ENCODE measurements at regions not wholly inside any gene's neighbourhood (a gene's known extent, or its start where the extent isn't known, plus 50 kb on each side); places are given as distances from the start of the nearest gene placed in this dataset.

DNA sequence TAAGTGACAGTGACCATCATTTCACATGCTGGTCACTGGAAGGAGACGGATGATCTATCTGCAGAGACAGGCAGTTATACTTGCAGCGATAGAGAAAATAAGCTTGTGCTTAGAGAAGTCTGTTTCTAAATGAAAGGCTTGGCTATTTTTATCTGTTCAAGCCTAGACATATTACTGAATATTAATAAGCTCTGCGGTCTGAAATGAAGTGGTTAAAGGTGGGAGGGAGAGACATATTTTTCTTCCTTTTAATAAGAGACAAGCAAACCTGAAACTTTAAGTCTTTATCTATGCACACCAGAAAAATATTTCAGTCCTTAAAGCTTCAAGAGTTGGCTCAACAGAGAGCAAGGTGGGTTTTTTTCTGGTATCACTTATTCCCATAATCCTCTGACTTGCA lies 99.0 kb downstream of the CD200R1L start:
- Histone ChIP-seq H3K4me3 (ENCODE audit: low read length) (no peak overlapping the region), H3K4me1 (ENCODE audit: control insufficient read depth, insufficient read depth, low read length) (peaks cover 2% of the 10 kb centered on the region; the same call in 1 of the 2 replicates), H3K27me3 (ENCODE audit: control insufficient read depth, insufficient read depth, low read length) (no peaks in the 10 kb centered on the region), H3K9me3 (ENCODE audit: control insufficient read depth, insufficient read depth, low read length) (no peaks in the 10 kb centered on the region), H3K36me3 (ENCODE audit: control insufficient read depth, insufficient read depth, low read length) (no peaks in the 10 kb centered on the region), H3K27ac (ENCODE audit: low read length) (no peak overlapping the region)
- DNase-seq (ENCODE audit: low read depth, low spot score) = no peak
- no CpG with 5 or more reads among the region's 3 CpGs for WGBS (ENCODE audit: insufficient coverage, insufficient read length)

DNA sequence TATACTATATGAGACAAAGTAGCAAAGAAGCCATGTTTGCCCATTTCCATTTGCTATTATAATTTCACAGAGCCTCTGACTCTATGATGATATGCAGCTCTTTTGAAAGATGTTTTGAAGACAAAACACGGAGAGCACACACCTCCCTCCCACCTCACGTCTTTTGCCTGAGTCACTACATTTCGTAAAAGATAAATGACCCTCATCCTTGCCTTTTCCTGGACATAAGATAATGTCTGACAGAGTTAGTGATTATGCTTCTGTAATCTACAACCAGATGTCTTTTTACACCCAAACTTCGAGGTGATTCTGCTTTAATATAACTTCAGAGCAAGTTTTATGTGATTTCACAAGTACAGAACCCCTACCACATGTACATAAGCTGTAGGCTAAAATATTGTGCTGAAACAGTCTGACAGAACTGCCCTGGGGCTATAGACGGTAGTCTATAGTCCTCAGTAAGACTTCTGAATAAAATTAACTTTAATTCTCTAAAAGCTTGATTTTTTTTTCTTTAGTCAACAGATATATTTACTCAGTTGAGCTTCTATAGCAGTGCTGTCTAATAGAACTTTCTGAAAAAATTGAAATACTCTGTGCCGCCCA lies 99.9 kb downstream of the CD200R1L start:
- no peak overlapping the region for H3K27ac ChIP-seq (ENCODE audit: low read length)
- no peaks in the 10 kb centered on the region for H3K9me3 ChIP-seq (ENCODE audit: control insufficient read depth, insufficient read depth, low read length)
- no peaks in the 10 kb centered on the region for H3K36me3 ChIP-seq (ENCODE audit: control insufficient read depth, insufficient read depth, low read length)
- peaks cover 2% of the 10 kb centered on the region; the same call in 1 of the 2 replicates for H3K4me1 ChIP-seq (ENCODE audit: control insufficient read depth, insufficient read depth, low read length)
- WGBS (ENCODE audit: insufficient coverage, insufficient read length) = no CpG with 5 or more reads among the region's 6 CpGs
- no peak overlapping the region for H3K4me3 ChIP-seq (ENCODE audit: low read length)
- no peak for DNase-seq (ENCODE audit: low read depth, low spot score)
- H3K27me3 ChIP-seq (ENCODE audit: control insufficient read depth, insufficient read depth, low read length) = no peaks in the 10 kb centered on the region

DNA sequence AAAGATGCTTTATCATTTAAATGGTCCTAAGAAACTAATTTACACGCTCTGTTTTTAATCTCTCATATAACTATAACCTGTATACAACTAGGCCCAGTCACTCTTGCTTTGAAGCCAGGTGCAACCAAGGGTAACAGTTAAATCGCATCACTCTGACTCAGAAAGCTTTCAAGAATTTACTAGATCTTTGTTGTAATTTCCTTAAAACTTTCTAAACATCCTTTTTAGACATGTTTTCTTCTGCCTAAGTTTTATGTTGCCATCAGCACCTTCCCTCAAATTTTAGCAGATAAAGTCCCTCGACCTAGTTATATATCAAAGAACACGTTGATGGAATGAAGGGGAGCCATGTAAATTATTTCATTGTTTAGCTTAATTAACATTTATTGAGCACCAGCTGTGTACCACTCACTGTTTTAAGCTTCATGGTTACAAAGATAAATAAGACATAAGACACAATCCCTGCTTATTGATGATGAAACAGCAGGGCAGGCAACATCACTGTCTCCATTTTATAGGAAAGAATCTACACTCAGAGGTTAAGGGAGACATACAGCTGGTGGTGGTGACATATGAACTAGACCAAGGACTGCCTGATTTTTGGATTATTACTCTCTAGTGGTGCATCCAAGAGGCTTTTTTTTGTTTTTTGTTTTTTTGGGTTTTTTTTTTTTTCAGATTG lies 101.0 kb downstream of the CD200R1L start:
- no peak overlapping the region for H3K27ac ChIP-seq (ENCODE audit: low read length)
- H3K9me3 ChIP-seq (ENCODE audit: control insufficient read depth, insufficient read depth, low read length) = no peaks in the 10 kb centered on the region
- H3K27me3 ChIP-seq (ENCODE audit: control insufficient read depth, insufficient read depth, low read length) = no peaks in the 10 kb centered on the region
- H3K4me3 ChIP-seq (ENCODE audit: low read length) = no peak overlapping the region
- H3K36me3 ChIP-seq (ENCODE audit: control insufficient read depth, insufficient read depth, low read length) = no peaks in the 10 kb centered on the region
- H3K4me1 ChIP-seq (ENCODE audit: control insufficient read depth, insufficient read depth, low read length) = peaks cover 2% of the 10 kb centered on the region; the same call in 1 of the 2 replicates
- DNase-seq (ENCODE audit: low read depth, low spot score) = no peak
- WGBS (ENCODE audit: insufficient coverage, insufficient read length) = no CpG with 5 or more reads among the region's 4 CpGs

DNA sequence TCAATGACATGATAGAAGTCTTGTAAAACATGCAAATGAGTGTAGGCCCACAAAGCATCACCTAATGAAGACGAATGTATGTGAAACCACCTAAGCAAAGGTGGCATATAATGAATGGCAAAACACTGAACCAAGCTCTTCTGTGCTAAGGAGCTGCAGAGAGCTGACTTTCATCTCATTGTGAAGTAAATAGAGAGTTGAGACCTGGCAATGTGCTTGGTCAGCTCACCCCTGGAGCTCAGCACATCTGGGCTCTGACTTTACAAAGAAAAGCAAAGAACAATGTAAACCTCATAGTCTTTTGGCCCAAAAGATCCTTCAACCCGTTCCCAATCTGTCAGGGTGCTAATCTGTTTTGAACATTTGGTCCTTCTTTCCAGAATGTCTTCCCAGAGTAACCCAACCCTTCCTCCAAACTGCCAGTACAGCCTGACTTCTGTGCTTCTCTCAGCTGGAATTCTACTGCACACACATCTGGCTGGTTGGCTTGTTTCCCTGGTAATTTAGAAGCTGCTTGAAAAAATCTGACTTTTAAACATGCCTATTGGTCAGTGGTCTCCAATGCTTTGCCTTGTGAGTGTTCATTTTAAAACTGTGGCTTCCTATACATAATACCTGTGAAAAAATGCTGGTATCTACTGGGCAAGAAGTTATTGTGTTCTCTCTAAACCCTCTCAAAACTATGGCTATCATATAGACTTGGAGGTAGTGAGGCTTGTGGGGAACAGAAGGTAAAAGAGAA lies 101.7 kb downstream of the CD200R1L start:
- Histone ChIP-seq H3K27ac (ENCODE audit: low read length) (no peak overlapping the region), H3K27me3 (ENCODE audit: control insufficient read depth, insufficient read depth, low read length) (no peaks in the 10 kb centered on the region), H3K36me3 (ENCODE audit: control insufficient read depth, insufficient read depth, low read length) (no peaks in the 10 kb centered on the region), H3K9me3 (ENCODE audit: control insufficient read depth, insufficient read depth, low read length) (no peaks in the 10 kb centered on the region), H3K4me3 (ENCODE audit: low read length) (no peak overlapping the region), H3K4me1 (ENCODE audit: control insufficient read depth, insufficient read depth, low read length) (peaks cover 2% of the 10 kb centered on the region; the same call in 1 of the 2 replicates)
- DNase-seq (ENCODE audit: low read depth, low spot score) = no peak
- WGBS (ENCODE audit: insufficient coverage, insufficient read length) = no CpG with 5 or more reads among the region's 2 CpGs

DNA sequence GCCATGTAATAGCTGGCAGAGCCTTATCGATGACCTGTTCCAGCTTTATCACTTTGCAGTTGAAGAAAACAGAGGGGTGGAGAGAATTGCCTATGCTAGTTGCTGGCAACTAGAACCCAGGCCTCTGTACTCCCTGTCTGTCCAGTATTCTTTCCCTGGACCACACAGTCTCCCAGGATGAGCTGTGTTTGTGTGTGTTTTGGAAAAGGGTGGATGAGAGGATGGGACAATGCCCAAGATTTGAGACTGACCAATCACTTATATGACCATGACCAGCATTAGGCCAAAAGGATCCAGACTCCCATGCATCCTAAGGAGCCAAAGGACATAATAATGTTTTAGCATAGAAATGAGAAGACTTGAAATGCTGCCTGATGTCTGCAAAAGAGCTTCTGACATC lies 102.6 kb downstream of the CD200R1L start:
- Histone ChIP-seq H3K27me3 (ENCODE audit: control insufficient read depth, insufficient read depth, low read length) (no peaks in the 10 kb centered on the region), H3K36me3 (ENCODE audit: control insufficient read depth, insufficient read depth, low read length) (no peaks in the 10 kb centered on the region), H3K4me3 (ENCODE audit: low read length) (no peak overlapping the region), H3K9me3 (ENCODE audit: control insufficient read depth, insufficient read depth, low read length) (no peaks in the 10 kb centered on the region), H3K27ac (ENCODE audit: low read length) (no peak overlapping the region), H3K4me1 (ENCODE audit: control insufficient read depth, insufficient read depth, low read length) (peaks cover 2% of the 10 kb centered on the region; the same call in 1 of the 2 replicates)
- DNase-seq (ENCODE audit: low read depth, low spot score) = no peak
- no CpG with 5 or more reads among the region's 1 CpG for WGBS (ENCODE audit: insufficient coverage, insufficient read length)

DNA sequence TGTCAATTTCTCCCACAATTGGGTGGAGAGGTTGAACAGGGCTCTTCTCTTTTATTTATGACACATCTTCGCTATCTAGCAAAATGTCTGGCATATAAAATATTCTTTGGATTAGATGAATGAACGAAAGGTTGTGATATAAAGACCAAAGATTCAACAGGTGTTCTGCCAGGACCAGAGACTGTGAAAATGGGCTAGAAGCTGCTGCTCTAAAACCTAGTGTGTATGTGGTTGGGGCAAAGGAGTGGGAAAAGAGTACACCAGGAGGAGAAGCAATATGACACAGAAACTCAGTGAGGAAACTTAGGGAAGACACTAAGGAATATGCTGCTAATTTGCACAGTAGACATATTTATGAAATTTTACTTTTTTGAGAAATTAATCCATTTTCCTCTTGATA lies 102.0 kb upstream of the CCDC80 start:
- Histone ChIP-seq H3K4me1 (ENCODE audit: control insufficient read depth, insufficient read depth, low read length) (peaks cover 2% of the 10 kb centered on the region; the same call in 1 of the 2 replicates), H3K9me3 (ENCODE audit: control insufficient read depth, insufficient read depth, low read length) (no peaks in the 10 kb centered on the region), H3K27ac (ENCODE audit: low read length) (no peak overlapping the region), H3K4me3 (ENCODE audit: low read length) (no peak overlapping the region), H3K36me3 (ENCODE audit: control insufficient read depth, insufficient read depth, low read length) (no peaks in the 10 kb centered on the region), H3K27me3 (ENCODE audit: control insufficient read depth, insufficient read depth, low read length) (no peaks in the 10 kb centered on the region)
- DNase-seq (ENCODE audit: low read depth, low spot score) = no peak
- no CpG with 5 or more reads among the region's 2 CpGs for WGBS (ENCODE audit: insufficient coverage, insufficient read length)

DNA sequence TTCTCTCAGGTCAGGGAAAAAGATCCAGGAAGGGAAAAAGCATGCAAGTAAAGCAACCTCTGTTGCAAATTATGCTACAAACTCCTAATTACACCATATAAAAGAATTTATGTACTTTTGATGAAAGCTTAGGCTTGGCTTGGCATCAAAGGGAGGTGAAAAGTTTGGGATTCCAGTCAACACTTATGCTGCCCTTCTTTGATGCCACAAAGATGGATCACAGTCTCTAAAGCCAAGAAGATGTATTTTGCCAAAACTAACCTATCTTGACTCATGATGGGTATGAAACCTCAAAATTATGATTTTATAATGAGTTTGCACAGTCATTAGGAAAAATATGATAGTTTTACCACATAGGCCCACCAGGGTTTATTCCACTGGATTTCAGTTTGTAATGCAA lies 101.0 kb upstream of the CCDC80 start:
- Histone ChIP-seq H3K4me3 (ENCODE audit: low read length) (no peak overlapping the region), H3K27me3 (ENCODE audit: control insufficient read depth, insufficient read depth, low read length) (no peaks in the 10 kb centered on the region), H3K4me1 (ENCODE audit: control insufficient read depth, insufficient read depth, low read length) (peaks cover 2% of the 10 kb centered on the region; the same call in 1 of the 2 replicates), H3K27ac (ENCODE audit: low read length) (no peak overlapping the region), H3K36me3 (ENCODE audit: control insufficient read depth, insufficient read depth, low read length) (no peaks in the 10 kb centered on the region), H3K9me3 (ENCODE audit: control insufficient read depth, insufficient read depth, low read length) (no peaks in the 10 kb centered on the region)
- no peak for DNase-seq (ENCODE audit: low read depth, low spot score)

DNA sequence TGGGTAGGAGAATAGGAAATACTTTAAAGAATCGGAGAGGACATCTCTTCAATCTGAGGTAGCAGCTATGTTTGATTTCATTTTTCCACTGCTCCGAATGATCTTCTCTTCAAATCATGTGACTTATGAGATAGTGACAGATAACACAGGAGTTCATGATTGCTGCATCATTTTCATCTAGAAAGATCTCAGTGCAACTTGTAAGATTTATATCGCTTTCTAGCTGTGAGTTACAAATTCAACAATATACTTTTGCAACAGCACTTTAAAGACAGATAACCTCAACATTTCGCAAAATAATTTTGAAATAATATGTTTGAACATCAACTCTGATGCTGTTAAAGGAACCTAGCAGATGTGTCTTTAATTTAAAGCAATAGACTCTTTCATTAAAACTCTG lies 99.9 kb upstream of the CCDC80 start:
- no peaks in the 10 kb centered on the region for H3K9me3 ChIP-seq (ENCODE audit: control insufficient read depth, insufficient read depth, low read length)
- peaks cover 2% of the 10 kb centered on the region; the same call in 1 of the 2 replicates for H3K4me1 ChIP-seq (ENCODE audit: control insufficient read depth, insufficient read depth, low read length)
- no peak overlapping the region for H3K4me3 ChIP-seq (ENCODE audit: low read length)
- H3K27ac ChIP-seq (ENCODE audit: low read length) = no peak overlapping the region
- no peaks in the 10 kb centered on the region for H3K27me3 ChIP-seq (ENCODE audit: control insufficient read depth, insufficient read depth, low read length)
- no CpG with 5 or more reads among the region's 4 CpGs for whole genome bisulfite sequencing (ENCODE audit: insufficient coverage, insufficient read length)
- no peak for DNase-seq (ENCODE audit: low read depth, low spot score)
- H3K36me3 ChIP-seq (ENCODE audit: control insufficient read depth, insufficient read depth, low read length) = no peaks in the 10 kb centered on the region

DNA sequence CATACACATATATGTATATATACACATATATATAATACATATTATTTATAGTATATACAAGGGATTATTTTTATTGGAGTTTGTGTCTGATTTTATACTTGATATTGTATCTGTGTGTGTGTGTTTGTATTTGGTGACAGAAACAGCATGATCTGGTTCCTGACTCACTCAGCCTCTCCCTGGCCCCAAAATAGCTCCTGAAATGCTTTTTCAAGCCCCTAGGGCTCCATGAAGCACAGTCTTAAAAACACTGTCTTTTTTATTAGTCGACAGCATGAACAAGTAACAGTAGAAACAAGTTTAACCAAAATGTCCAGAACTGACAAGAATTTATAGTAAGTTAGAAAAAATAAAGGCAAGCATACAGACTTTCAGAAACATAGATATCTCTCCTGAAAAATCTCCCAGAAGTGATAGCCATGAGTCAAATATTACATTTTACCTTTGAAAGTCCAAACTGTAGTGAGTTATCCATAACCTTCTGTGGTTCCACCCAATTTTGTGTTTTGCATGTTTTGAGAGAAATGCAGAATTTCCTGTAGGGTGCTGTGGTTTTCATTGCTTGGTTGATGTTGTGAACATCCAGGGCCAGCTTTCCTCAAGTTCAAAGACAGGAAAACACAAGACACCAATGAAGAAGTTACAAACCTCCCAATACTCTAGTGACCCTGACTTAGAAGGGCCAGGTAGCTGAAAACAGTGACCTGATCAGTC lies 98.5 kb upstream of the CCDC80 start:
- H3K4me1 ChIP-seq (ENCODE audit: control insufficient read depth, insufficient read depth, low read length) = no peaks in the 10 kb centered on the region
- no peaks in the 10 kb centered on the region for H3K27me3 ChIP-seq (ENCODE audit: control insufficient read depth, insufficient read depth, low read length)
- H3K36me3 ChIP-seq (ENCODE audit: control insufficient read depth, insufficient read depth, low read length) = no peaks in the 10 kb centered on the region
- DNase-seq (ENCODE audit: low read depth, low spot score) = no peak
- no CpG with 5 or more reads among the region's 1 CpG for WGBS (ENCODE audit: insufficient coverage, insufficient read length)
- H3K9me3 ChIP-seq (ENCODE audit: control insufficient read depth, insufficient read depth, low read length) = no peaks in the 10 kb centered on the region
- no peak overlapping the region for H3K4me3 ChIP-seq (ENCODE audit: low read length)
- H3K27ac ChIP-seq (ENCODE audit: low read length) = no peak overlapping the region

DNA sequence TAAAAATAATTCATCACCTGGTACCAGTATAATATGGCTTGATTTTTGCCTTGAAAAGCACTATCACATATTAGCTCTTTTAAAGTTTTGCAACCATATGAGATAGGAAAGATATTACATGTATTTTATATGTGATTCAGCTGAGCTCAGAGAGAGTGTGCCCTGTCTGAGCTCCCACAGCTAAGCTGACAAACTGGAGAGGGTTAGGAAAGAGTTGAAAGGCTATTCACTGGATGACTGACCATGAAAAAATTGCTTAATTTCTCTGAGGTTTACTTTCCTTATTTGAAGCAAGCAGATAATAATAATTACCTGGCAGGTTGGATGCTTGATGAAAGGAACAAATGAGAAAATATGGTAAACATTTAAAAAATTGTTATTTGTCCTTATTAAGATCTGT lies 97.4 kb upstream of the CCDC80 start:
- Histone ChIP-seq H3K9me3 (ENCODE audit: control insufficient read depth, insufficient read depth, low read length) (no peaks in the 10 kb centered on the region), H3K27me3 (ENCODE audit: control insufficient read depth, insufficient read depth, low read length) (no peaks in the 10 kb centered on the region), H3K4me1 (ENCODE audit: control insufficient read depth, insufficient read depth, low read length) (no peaks in the 10 kb centered on the region), H3K27ac (ENCODE audit: low read length) (no peak overlapping the region), H3K36me3 (ENCODE audit: control insufficient read depth, insufficient read depth, low read length) (no peaks in the 10 kb centered on the region), H3K4me3 (ENCODE audit: low read length) (no peak overlapping the region)
- DNase-seq (ENCODE audit: low read depth, low spot score) = no peak
